Stomach smooth muscle (tissue), 2 donors: ENCODE measurements at regions not wholly inside any gene's neighbourhood (a gene's known extent, or its start where the extent isn't known, plus 50 kb on each side); places are given as distances from the start of the nearest gene placed in this dataset.
A peak's percentile ranks its signal among the peaks of the same experiment; 100 is the strongest.
"Not testable (repeated sequence)": the region's sequence is repeated elsewhere in the genome, so short reads cannot be mapped to it uniquely, and the experiment has no call there.

Experiments
- H3K27ac ChIP-seq: one replicate; pipeline ENCODE4 v1.7.0; 2013; ENCODE audit warnings: mild to moderate bottlenecking, low read length, inconsistent platforms
- H3K27me3 ChIP-seq, 2 donors: one replicate each; pipeline ENCODE4 v1.7.0; 2013; ENCODE audit warnings: low read length in 2 of 2; ENCODE audit not compliant: insufficient read depth in 2 of 2, control insufficient read depth in 1 of 2
- H3K36me3 ChIP-seq, 2 donors: one replicate each; pipeline ENCODE4 v1.7.0; 2013; ENCODE audit warnings: low read length in 2 of 2; ENCODE audit not compliant: control insufficient read depth in 2 of 2, insufficient read depth in 2 of 2
- H3K4me1 ChIP-seq: one replicate; pipeline ENCODE4 v1.7.0; 2013; ENCODE audit warnings: low read length; ENCODE audit not compliant: control insufficient read depth, insufficient read depth
- H3K4me3 ChIP-seq, 2 donors: one replicate each; pipeline ENCODE4 v1.7.0; 2013; ENCODE audit warnings: low read length in 2 of 2
- H3K9ac ChIP-seq, 2 donors: one replicate each; pipeline ENCODE4 v1.7.0; 2013; ENCODE audit warnings: low read length in 2 of 2, mild to moderate bottlenecking in 1 of 2
- H3K9me3 ChIP-seq, 2 donors: one replicate each; pipeline ENCODE4 v1.7.0; 2013; ENCODE audit warnings: low read length in 2 of 2; ENCODE audit not compliant: control insufficient read depth in 2 of 2
- donor health status: healthy.
- donor health status: Pancreatic carcinoma.

DNA sequence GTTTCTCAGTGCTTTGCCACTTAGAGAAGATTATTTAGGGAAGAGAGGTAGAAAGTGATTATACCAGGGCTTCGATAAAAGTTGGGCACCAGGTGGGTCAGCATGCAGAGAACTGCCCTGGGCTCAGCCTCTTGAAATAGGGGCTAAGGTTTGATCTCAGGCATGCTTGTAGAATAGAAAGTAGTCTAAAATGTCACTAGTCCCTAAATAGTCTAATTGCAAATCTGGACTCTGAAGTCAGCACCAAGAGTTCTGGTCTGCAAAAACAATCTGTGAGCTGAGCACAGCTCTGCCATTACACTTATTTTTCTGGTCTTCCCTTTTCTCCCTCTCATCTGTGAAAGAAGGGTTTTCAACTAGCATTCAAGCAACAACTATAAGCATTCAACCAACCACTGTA is 248.0 kb downstream of the SMARCA2 start:
- Histone ChIP-seq H3K9ac (no peak overlapping the region), H3K4me3 (no peak overlapping the region), H3K27ac (peak overlapping the region; percentile 11), H3K27me3 (no peaks in the 10 kb centered on the region), H3K9me3 (no peaks in the 10 kb centered on the region), H3K36me3 (no peaks in the 10 kb centered on the region), H3K4me1 (peaks cover 15% of the 10 kb centered on the region)

DNA sequence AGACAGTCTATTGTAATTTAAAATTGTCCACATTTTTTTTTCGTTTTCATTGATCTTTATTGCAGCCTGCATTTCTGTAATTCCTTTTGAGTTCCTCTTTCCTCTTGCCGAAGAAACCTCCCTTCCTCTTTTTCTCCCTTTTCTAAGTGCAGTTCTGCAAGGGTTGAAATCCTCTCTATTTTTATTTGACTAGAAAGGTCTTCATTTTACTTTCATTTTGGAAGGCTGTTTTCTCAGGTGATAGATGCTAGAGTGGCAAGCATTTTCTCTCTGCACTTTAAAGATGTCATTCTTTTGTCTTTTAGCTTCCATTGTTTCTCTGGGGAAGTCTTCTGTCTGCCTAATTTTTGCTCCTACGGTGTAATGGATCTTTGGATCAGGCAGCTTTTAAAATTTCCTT is 248.5 kb downstream of the SMARCA2 start:
- H3K4me3 ChIP-seq, result no peak overlapping the region
- H3K27ac ChIP-seq, result no peak overlapping the region
- H3K27me3 ChIP-seq, result no peaks in the 10 kb centered on the region
- no peaks in the 10 kb centered on the region for H3K9me3 ChIP-seq
- no peak overlapping the region for H3K9ac ChIP-seq
- H3K36me3 ChIP-seq, result no peaks in the 10 kb centered on the region
- H3K4me1 ChIP-seq, result peaks cover 15% of the 10 kb centered on the region

DNA sequence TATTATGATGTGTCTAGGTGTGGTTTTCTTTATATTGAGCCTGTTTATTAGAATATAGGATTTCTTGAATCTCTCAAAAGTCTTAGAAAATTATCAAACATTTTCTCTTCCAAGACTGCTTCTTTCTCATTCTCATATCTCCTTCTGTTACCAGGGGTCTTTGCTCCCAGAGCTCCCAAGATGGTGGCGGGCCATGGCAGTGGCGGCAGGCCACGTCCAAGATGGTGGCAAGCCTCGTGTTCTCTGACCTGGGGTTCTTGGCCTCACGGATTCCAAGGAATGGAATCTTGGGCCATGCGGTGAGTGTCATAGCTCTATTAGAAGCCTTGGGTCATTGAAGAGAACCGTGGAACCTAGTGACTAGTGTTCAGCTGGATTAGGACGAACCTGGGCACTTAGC is 248.9 kb downstream of the SMARCA2 start:
- H3K9me3 ChIP-seq, result no peaks in the 10 kb centered on the region
- H3K4me1 ChIP-seq, result peaks cover 15% of the 10 kb centered on the region
- H3K27ac ChIP-seq, result no peak overlapping the region
- H3K27me3 ChIP-seq, result no peaks in the 10 kb centered on the region
- H3K9ac ChIP-seq, result no peak overlapping the region
- no peaks in the 10 kb centered on the region for H3K36me3 ChIP-seq
- no peak overlapping the region for H3K4me3 ChIP-seq

DNA sequence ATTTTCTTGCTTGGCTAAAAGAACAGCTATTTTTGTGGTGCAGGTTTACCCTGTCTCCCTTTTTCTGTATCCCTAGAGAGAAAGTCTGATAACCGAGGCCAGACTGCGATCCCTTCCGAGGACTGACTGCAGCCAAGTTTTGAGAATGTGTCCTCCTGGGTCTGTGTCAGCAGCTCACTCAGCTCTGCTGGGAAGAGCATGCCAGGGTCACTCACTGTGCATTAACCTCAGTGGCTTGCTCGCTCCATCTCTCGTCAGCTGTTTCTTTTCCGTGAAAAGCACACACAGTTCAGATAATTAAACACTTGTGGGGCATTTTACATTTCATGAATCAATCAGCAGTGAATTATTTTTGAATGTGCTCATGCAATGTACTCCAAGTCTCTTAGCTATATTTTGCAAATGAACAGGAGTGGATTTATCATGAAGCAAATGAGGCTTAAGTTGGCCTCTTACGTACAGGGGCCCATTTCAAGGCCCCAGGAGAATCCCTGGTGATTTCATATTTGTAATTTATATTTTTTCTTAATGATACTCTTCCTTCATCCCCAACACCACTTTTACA is 252.1 kb downstream of the SMARCA2 start:
- Histone ChIP-seq H3K4me3 (peak overlapping the region in 1 of 2 donors; percentile 24), H3K4me1 (peaks cover 13% of the 10 kb centered on the region), H3K36me3 (no peaks in the 10 kb centered on the region), H3K27me3 (no peaks in the 10 kb centered on the region), H3K27ac (peak overlapping the region; percentile 69), H3K9ac (peak overlapping the region in 1 of 2 donors; percentile 29), H3K9me3 (no peaks in the 10 kb centered on the region)

DNA sequence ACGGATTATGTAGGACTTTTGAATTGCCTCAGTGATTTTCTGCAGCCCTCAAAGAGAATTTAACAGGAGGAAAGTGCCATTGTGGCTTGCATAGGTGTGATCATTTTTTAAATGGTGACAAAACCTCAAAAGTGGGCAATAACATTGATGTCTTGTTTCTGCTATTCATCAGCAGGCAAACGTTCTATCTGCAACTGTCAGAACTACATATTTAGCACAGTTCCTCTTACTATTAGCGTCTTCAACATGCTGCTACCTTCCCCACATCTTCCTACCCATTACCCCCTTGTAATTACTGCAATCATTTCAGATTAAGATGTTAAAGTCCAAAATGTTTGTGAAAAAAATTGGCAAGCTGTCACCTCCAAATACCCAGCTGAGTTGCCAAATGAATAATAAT is 254.6 kb downstream of the SMARCA2 start:
- H3K27me3 ChIP-seq, result no peaks in the 10 kb centered on the region
- no peaks in the 10 kb centered on the region for H3K9me3 ChIP-seq
- H3K4me3 ChIP-seq, result no peak overlapping the region
- H3K4me1 ChIP-seq, result peaks cover 8% of the 10 kb centered on the region
- H3K9ac ChIP-seq, result no peak overlapping the region
- H3K27ac ChIP-seq, result no peak overlapping the region
- no peaks in the 10 kb centered on the region for H3K36me3 ChIP-seq

DNA sequence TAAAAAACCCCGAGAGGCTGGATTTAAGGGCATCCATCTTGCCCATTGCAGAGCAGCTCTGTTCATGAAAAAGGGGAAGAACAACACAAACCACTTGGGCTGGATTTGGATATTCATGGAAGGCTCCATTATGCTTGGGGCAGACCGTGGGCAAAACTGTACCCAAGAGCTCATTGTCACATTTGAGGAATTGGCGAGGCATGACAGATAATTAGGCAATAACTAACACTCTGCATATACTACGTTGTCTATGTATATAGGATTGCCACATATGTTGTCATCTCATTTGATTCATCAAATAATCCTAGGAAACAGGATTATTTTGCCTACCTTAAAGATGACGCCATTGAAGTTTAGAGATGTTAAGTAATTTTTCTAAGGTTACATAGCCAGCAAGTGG is 255.4 kb downstream of the SMARCA2 start:
- Histone ChIP-seq H3K9ac (no peak overlapping the region), H3K4me3 (no peak overlapping the region), H3K36me3 (no peaks in the 10 kb centered on the region), H3K27me3 (no peaks in the 10 kb centered on the region), H3K9me3 (no peaks in the 10 kb centered on the region), H3K4me1 (peaks cover 8% of the 10 kb centered on the region), H3K27ac (no peak overlapping the region)

DNA sequence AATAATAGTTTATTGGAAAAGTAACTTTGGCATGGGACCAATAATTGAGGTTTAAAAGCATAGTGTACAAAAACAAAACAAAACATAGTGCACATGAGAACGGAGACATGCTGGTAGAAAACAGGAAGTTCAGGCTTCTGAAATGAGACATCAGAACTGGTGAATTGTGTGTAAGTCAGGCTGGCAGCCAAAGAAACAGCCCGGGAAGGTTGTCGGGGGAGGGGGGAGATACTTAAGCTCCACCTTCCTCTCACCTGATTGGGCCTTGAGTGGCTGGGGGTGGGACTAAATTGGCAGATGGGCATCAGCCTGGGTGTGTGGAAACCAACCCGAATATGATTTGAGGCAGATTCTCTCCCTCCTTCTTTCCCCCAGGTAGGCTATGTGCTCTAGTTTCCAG is 256.3 kb downstream of the SMARCA2 start:
- Histone ChIP-seq H3K9ac (no peak overlapping the region), H3K27me3 (no peaks in the 10 kb centered on the region), H3K9me3 (no peaks in the 10 kb centered on the region), H3K4me3 (no peak overlapping the region), H3K27ac (no peak overlapping the region), H3K36me3 (no peaks in the 10 kb centered on the region), H3K4me1 (peaks cover 8% of the 10 kb centered on the region)

DNA sequence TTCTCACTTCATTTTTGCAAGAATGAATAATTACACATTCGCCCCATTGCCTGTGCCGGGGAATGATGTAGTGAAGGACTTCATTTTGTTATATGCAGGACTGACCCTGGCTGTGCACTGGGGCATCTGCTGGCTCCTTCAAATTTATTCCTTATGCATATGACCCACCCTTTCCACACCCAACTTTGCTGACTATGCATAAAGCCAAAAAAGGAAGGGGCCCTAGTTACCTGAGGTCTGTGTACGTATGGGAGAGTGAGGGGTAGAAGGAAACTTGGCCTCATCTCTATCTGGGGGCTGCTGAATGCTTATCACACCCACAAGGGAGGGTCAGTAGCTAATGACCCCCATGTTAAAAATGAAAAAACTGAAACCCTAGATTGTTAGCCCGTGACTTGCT is 259.6 kb downstream of the SMARCA2 start:
- Histone ChIP-seq H3K4me3 (no peak overlapping the region), H3K36me3 (no peaks in the 10 kb centered on the region), H3K27ac (no peak overlapping the region), H3K9ac (no peak overlapping the region), H3K4me1 (no peaks in the 10 kb centered on the region), H3K27me3 (no peaks in the 10 kb centered on the region), H3K9me3 (no peaks in the 10 kb centered on the region)

DNA sequence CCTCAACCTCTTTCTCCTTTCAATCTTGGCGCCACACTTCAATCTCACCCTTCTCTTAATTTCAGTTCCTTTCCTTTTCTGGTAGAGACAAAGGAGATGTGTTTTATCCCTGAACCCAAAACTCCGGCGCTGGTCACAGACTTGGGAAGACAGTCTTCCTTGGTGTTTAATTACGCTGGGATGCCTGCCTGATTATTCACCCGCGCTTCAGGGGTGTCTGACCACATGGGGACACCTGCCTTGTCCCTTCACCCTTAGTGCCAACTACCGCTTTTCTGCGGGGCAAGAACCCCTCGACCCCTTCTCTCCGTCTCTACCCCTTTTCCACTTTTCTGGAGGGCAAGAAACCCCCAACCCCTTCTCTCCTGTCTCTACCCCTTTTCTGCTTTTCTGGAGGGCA is 261.1 kb downstream of the SMARCA2 start:
- Histone ChIP-seq H3K27ac (no peak overlapping the region), H3K4me1 (no peaks in the 10 kb centered on the region)

DNA sequence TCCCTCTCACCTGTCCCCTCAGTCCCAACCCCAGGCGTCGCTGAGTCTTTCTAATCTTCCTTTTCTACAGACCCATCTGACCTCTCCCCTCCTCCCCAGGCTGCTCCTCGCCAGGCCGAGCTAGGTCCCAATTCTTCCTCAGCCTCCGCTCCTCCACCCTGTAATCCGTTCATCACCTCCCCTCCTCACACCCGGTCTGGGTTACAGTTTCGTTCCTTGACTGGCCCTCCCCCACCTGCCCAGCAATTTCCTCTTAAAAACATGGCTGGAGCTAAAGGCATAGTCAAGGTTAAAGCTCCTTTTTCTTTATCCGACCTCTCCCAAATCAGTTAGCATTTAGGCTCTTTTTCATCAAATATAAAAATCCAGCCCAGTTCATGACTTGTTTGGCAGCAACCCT is 262.0 kb downstream of the SMARCA2 start:
- not testable (repeated sequence) for H3K4me1 ChIP-seq, H3K36me3 ChIP-seq, H3K4me3 ChIP-seq, H3K27ac ChIP-seq, H3K9me3 ChIP-seq, H3K27me3 ChIP-seq, H3K9ac ChIP-seq

More for the DNA sequence above, 261.1 kb downstream of the SMARCA2 start:
- H3K36me3 ChIP-seq, result no peaks in the 10 kb centered on the region
- no peak overlapping the region for H3K4me3 ChIP-seq
- H3K27me3 ChIP-seq, result no peaks in the 10 kb centered on the region
- H3K9ac ChIP-seq, result no peak overlapping the region
- no peaks in the 10 kb centered on the region for H3K9me3 ChIP-seq

DNA sequence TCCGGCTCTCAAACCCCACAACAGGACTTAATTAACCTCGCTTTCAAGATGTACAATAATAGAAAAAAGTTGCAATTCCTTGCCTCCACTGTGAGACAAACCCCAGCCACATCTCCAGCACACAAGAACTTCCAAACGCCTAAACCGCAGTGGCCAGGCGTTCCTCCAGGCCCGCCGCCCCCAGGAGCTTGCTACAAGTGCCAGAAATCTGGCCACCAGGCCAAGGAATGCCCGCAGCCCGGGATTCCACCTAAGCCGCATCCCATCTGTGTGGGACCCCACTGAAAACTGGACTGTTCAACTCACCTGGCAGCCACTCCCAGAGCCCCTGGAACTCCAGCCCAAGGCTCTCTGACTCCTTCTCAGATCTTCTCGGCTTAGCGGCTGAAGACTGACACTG is 262.5 kb downstream of the SMARCA2 start:
- H3K27me3 ChIP-seq, H3K9me3 ChIP-seq, H3K27ac ChIP-seq, H3K4me3 ChIP-seq, H3K9ac ChIP-seq, H3K36me3 ChIP-seq, H3K4me1 ChIP-seq: not testable (repeated sequence)
